Heart right ventricle (tissue), 16 donors: ENCODE measurements at regions not wholly inside any gene's neighbourhood (a gene's known extent, or its start where the extent isn't known, plus 50 kb on each side); places are given as distances from the start of the nearest gene placed in this dataset.

ENCODE experiments used
- ATAC-seq, 8 donors: fragments of 200-7000 bp; cut with Tn5 transposase; one replicate each; pipeline ENCODE4 v1.9.1; 2020; ENCODE audit warnings: mild to moderate bottlenecking in 8 of 8, moderate library complexity in 8 of 8, moderate number of reproducible peaks in 1 of 8
- DNase-seq, 2 donors: peaks; one replicate each; pipeline ENCODE4 v3.0.0-alpha.2; 2020
- H3K27ac ChIP-seq, 10 donors: fragments of 200-600 bp; sonication (generic) in 2 of 10; one replicate each; pipeline versions ENCODE4 v1.5.0 to v1.8.0; 2020 to 2022; ENCODE audit warnings: mild to moderate bottlenecking in 3 of 10
- H3K27me3 ChIP-seq, 7 donors: fragments of 200-600 bp; one replicate each; pipeline ENCODE4 v1.8.0; 2021 to 2022; ENCODE audit warnings: mild to moderate bottlenecking in 2 of 7
- H3K36me3 ChIP-seq, 9 donors: fragments of 200-600 bp; sonication (generic) in 1 of 9; one replicate each; pipeline versions ENCODE4 v1.5.0 to v1.8.0; 2020 to 2022; ENCODE audit warnings: mild to moderate bottlenecking in 2 of 9
- H3K4me1 ChIP-seq, 9 donors: fragments of 200-600 bp; sonication (generic) in 1 of 9; one replicate each; pipeline versions ENCODE4 v1.5.0 to v1.8.0; 2020 to 2022; ENCODE audit warnings: mild to moderate bottlenecking in 4 of 9
- H3K4me3 ChIP-seq, 10 donors: fragments of 200-600 bp; sonication (generic) in 2 of 10; one replicate each; pipeline versions ENCODE4 v1.5.0 to v1.8.0; 2020 to 2022; ENCODE audit warnings: mild to moderate bottlenecking in 7 of 10, moderate library complexity in 2 of 10
- H3K9me3 ChIP-seq, 11 donors: fragments of 200-600 bp in 10 of 11; sonication (generic) in 2 of 11; one replicate each; pipeline versions ENCODE4 v1.5.0 to v1.8.0; 2013 to 2022; ENCODE audit warnings: mild to moderate bottlenecking in 2 of 11, control low read depth in 1 of 11, moderate library complexity in 1 of 11
- whole genome bisulfite sequencing, 2 donors: extraction: QIAGEN DNeasy Blood & Tissue Kit; methylation state at CpG; one replicate each; pipeline ENCODE4 v1.1.7; 2013; ENCODE audit warnings: inconsistent platforms in 1 of 2; 5-methylcytosine and 5-hydroxymethylcytosine counted together
- intact Hi-C, 10 donors: fragments of 100-400 bp; cut with DNase I; formaldehyde crosslinking; loops; one replicate each; pipeline versions ENCODE4 v1.11.1 to v1.14.2; 2022
- TF ChIP-seq, protein P1 (sequence below), 9 donors: fragments of 200-600 bp; sonication (generic) in 2 of 9; IDR thresholded peaks; one replicate each; pipeline versions ENCODE4 v1.5.0 to v1.8.0; 2021 to 2022; ENCODE audit warnings: antibody characterized with exemption in 9 of 9, mild to moderate bottlenecking in 5 of 9, moderate library complexity in 1 of 9
- donor health status: Arrhythmogenic right ventricular cardiomyopathy.
- donor health status: ischemic (EF 13 %, LVEDD 7.1; RV severe dilation, severe dysfunction).
- donor health status: healthy with polysubstance abuse.
- donor health status: DM: no; HTN: yes; CAD: no.
- donor health status: DM: no; HTN: no; CAD: no.
- donor health status: ischemic (EF 25% LVEDD 6.9; RV normal size, moderate dysfunction).
- donor health status: ischemic (EF 25% LVEDD 5.7; RV mildly dilated, moderate dysfunction).
- donor health status: healthy.
- donor health status: DM: yes; HTN: yes; CAD: no.
- donor health status: Ischemic cardiomyopathy.
- donor health status: ischemic (EF 35%, LVEDD 5.7; RV mildly dilated, moderate dysfunction).
- donor health status: nonischemic (EF 11% LVEDD 7.7; RV severe dilation, severe dysfunction).
- donor health status: DM: yes; HTN: yes; CAD: no.
- donor health status: PGD.
- donor health status: ischemic (EF 29% LVEDD 5.4; RV normal size, mild dysfunction).
- donor health status: nonischemic (EF 23%, LVEDD 6.1; RV moderate dilation, normal function).

DNA sequence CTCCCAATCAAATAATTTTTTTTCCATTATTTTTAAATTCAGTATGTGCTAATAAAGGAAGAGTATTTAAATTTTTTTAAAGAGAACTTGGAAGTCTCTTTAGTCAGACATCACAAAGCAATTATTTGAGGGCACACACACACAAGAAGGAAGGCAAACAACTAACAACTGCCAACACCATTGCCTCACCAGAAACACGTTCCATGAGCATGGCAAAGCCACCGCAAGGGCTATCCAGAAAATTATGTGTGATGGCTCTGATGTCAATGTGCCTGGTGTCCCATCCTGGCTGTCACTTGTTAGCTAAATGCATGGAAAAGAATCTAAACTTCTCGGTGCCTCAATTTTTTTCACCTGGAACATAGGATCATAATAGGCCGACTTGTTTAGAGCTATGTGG lies 262.9 kb downstream of the SEC16B start:
- H3K27ac ChIP-seq = no peak overlapping the region
- TF ChIP-seq, protein P1, sequence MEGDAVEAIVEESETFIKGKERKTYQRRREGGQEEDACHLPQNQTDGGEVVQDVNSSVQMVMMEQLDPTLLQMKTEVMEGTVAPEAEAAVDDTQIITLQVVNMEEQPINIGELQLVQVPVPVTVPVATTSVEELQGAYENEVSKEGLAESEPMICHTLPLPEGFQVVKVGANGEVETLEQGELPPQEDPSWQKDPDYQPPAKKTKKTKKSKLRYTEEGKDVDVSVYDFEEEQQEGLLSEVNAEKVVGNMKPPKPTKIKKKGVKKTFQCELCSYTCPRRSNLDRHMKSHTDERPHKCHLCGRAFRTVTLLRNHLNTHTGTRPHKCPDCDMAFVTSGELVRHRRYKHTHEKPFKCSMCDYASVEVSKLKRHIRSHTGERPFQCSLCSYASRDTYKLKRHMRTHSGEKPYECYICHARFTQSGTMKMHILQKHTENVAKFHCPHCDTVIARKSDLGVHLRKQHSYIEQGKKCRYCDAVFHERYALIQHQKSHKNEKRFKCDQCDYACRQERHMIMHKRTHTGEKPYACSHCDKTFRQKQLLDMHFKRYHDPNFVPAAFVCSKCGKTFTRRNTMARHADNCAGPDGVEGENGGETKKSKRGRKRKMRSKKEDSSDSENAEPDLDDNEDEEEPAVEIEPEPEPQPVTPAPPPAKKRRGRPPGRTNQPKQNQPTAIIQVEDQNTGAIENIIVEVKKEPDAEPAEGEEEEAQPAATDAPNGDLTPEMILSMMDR (IDR thresholded peaks at IDR 0.05) = no peak
- WGBS, 2 donors = 72 to 85% methylated on average over 4 of the region's 4 CpGs
- H3K36me3 ChIP-seq = no peaks in the 10 kb centered on the region
- intact Hi-C loops = loop anchor here in 1 of 10 donors (10.0 kb wide), 1 partner anchor 62 kb away; no protein-coding TSS in a partner anchor
- no peak overlapping the region for H3K4me3 ChIP-seq
- H3K4me1 ChIP-seq = no peaks in the 10 kb centered on the region
- DNase-seq (no peak), ATAC-seq (no peak)
- no peaks in the 10 kb centered on the region for H3K9me3 ChIP-seq
- H3K27me3 ChIP-seq = peaks cover 0 to 38% (median 0%) of the 10 kb centered on the region in 7 donors

DNA sequence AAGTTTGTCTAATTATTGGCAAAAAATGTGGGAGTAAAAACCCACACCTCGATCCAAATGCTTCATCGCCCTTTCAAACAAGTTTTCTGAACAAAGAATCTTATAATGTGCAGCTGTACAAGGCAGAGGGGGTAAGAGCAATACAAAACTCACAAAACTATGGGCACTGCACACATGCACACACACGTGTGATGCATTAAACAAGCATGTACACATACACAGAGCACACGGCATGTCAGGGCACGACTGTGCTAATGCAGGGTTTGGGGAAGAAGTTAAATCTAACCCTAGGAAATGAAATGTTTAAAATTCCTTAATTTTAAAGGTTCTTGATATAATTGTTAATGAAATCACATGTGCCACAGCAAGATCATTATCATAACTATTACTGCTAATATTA lies 264.0 kb downstream of the SEC16B start:
- Histone ChIP-seq H3K27me3 (peaks cover 0 to 29% (median 0%) of the 10 kb centered on the region in 7 donors), H3K36me3 (no peaks in the 10 kb centered on the region), H3K27ac (no peak overlapping the region), H3K4me1 (no peaks in the 10 kb centered on the region), H3K4me3 (no peak overlapping the region), H3K9me3 (no peaks in the 10 kb centered on the region)
- ATAC-seq (no peak), DNase-seq (no peak)
- 60 to 65% methylated on average over 5 of the region's 5 CpGs for WGBS, 2 donors
- TF ChIP-seq, protein P1 (IDR thresholded peaks at IDR 0.05) = no peak
- intact Hi-C loops = loop anchor here in 1 of 10 donors (10.0 kb wide), 1 partner anchor 61 kb away; no protein-coding TSS in a partner anchor

DNA sequence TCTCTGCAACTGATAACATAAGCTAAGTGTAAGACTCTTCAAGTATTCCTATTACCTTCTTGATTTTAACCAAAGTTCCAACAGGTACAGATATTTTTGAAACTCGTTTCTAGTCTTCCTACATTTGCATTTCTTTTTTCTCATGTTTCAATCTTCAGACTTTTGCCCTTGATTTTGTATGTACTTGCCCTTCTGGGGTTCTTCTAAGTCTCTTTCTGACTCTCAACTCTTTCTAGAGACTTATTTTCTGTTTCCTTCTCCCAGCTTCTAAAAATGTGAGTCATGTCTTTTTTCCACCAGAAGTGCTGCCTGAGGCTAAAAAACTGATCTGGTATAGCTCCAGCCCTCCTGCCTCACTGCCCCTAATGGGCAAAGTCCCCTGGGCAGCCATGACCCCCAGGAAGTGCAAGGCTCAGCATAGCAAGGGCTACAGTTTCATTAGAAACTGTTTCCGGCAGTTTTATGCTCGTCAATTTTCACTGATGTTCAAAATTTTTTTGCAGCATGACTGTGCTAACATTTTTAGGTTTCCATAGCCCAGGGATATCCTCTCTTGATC lies 265.9 kb downstream of the SEC16B start:
- Histone ChIP-seq H3K4me1 (no peaks in the 10 kb centered on the region), H3K9me3 (no peaks in the 10 kb centered on the region), H3K27ac (no peak overlapping the region), H3K36me3 (no peaks in the 10 kb centered on the region), H3K4me3 (no peak overlapping the region), H3K27me3 (peaks cover 0 to 18% (median 0%) of the 10 kb centered on the region in 7 donors)
- TF ChIP-seq, protein P1 (IDR thresholded peaks at IDR 0.05) = no peak
- DNase-seq (no peak), ATAC-seq (no peak)
- intact Hi-C loops = loop anchor here in 1 of 10 donors (10.0 kb wide), 1 partner anchor 59 kb away; no protein-coding TSS in a partner anchor
- 70 to 76% methylated on average over 3 of the region's 3 CpGs for WGBS, 2 donors

DNA sequence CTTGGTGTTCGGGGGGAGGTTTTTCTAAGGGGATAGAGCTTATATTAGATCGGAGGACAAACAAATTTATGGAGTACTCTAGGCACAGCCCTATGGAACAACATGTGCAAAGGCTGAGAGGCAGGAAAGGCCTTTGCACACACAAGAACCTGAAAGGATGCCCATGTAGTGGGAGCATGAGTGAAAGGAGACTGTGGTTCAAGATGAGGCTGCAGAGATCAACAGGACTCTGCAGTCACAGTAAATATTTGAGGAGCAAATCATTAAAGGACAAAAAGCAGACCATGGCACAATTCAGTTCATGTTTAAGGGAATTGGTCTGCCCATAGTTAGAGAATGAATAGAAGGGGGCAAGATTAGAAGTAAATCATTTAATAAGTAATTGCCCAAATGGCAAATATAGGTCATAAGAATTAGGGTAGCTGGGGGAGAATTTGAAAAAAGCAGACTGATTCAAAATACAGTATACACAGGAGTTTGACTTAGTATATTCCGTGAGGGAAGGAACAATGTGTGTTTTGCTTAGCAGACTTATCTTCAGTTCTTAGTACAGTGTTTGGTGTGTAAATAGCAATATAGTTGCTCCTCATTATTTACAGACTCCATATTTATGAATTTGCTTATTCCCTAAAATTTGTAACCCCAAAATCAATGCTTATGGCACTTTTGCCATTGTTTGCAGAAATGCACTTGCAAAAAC lies 268.1 kb downstream of the SEC16B start:
- no peak overlapping the region for H3K27ac ChIP-seq
- H3K9me3 ChIP-seq = peaks cover 0 to 9% (median 0%) of the 10 kb centered on the region in 11 donors
- DNase-seq (no peak), ATAC-seq (no peak)
- TF ChIP-seq, protein P1 (IDR thresholded peaks at IDR 0.05) = no peak
- peaks cover 0 to 18% (median 0%) of the 10 kb centered on the region in 7 donors for H3K27me3 ChIP-seq
- intact Hi-C loops = loop anchor here in 1 of 10 donors (10.0 kb wide), 1 partner anchor 57 kb away; no protein-coding TSS in a partner anchor
- 76 to 79% methylated on average over 3 of the region's 3 CpGs for WGBS, 2 donors
- H3K4me1 ChIP-seq = no peaks in the 10 kb centered on the region
- no peaks in the 10 kb centered on the region for H3K36me3 ChIP-seq
- no peak overlapping the region for H3K4me3 ChIP-seq
